ENCODE measurements at regions not wholly inside any gene's neighbourhood (a gene's known extent, or its start where the extent isn't known, plus 50 kb on each side); places are given as distances from the start of the nearest gene placed in this dataset.

DNA sequence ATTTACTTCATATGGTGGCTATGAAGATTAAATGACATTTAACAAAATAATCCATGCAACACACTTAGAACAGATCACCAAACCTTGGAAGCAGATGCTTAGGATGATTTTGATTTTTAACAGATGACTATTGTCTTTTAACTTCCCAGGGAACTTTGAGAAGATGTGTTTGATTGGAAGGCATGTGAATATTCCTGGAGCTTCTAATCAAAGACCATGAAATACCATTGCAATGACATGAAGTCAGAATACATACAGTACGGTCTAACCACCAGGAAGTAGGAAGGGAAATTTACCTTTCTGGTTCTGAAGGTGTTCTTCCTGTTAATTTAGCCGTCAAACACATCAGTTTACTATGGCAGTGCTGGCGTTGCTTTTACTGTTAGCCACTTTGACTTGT lies 414.9 kb downstream of the TMEM114 start:
- TF ChIP-seq, protein P1, sequence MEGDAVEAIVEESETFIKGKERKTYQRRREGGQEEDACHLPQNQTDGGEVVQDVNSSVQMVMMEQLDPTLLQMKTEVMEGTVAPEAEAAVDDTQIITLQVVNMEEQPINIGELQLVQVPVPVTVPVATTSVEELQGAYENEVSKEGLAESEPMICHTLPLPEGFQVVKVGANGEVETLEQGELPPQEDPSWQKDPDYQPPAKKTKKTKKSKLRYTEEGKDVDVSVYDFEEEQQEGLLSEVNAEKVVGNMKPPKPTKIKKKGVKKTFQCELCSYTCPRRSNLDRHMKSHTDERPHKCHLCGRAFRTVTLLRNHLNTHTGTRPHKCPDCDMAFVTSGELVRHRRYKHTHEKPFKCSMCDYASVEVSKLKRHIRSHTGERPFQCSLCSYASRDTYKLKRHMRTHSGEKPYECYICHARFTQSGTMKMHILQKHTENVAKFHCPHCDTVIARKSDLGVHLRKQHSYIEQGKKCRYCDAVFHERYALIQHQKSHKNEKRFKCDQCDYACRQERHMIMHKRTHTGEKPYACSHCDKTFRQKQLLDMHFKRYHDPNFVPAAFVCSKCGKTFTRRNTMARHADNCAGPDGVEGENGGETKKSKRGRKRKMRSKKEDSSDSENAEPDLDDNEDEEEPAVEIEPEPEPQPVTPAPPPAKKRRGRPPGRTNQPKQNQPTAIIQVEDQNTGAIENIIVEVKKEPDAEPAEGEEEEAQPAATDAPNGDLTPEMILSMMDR (IDR thresholded peaks at IDR 0.05; ENCODE audit: low read length): no peak
- TF ChIP-seq EZH2 (optimal IDR thresholded peaks at IDR 0.05; ENCODE audit: low read depth, low read length): no peak

Measured in MM.1S (cell line).